ENCODE measurements at regions not wholly inside any gene's neighbourhood (a gene's known extent, or its start where the extent isn't known, plus 50 kb on each side); places are given as distances from the start of the nearest gene placed in this dataset.

- TF ChIP-seq POLR2AphosphoS5 (IDR thresholded peaks at IDR 0.05; ENCODE audit: low read length) (no peak), SMC3 (IDR thresholded peaks at IDR 0.05; ENCODE audit: borderline replicate concordance, low read length) (no peak), RFX5 (IDR thresholded peaks at IDR 0.05; ENCODE audit: low read depth, low read length) (no peak), CREB1 (IDR thresholded peaks at IDR 0.05; ENCODE audit: low read depth) (no peak), ATF2 (IDR thresholded peaks at IDR 0.05; ENCODE audit: low read length) (no peak), USF2 (IDR thresholded peaks at IDR 0.05; ENCODE audit: borderline replicate concordance, low read depth, low read length) (no peak), MXI1 (IDR thresholded peaks at IDR 0.05; ENCODE audit: low read depth, low read length) (no peak), JUND (IDR thresholded peaks at IDR 0.05; ENCODE audit: low read depth, low read length) (no peak), ZNF687 (IDR thresholded peaks at IDR 0.05) (no peak), KDM1A (IDR thresholded peaks at IDR 0.05; ENCODE audit: borderline replicate concordance) (no peak), CEBPB (IDR thresholded peaks at IDR 0.05; ENCODE audit: borderline replicate concordance in 1 of 2, low read depth in 2 of 2, low read length in 2 of 2) (no peak)
These were observed 123.0 kb upstream of the FANCL start for GRCh38 chr2:58364098-58364497.

Data from GM12878 (cell line).